LHCN-M2 (cell line): ENCODE measurements at regions not wholly inside any gene's neighbourhood (a gene's known extent, or its start where the extent isn't known, plus 50 kb on each side); places are given as distances from the start of the nearest gene placed in this dataset.
"Not testable (repeated sequence)": the region's sequence is repeated elsewhere in the genome, so short reads cannot be mapped to it uniquely, and the experiment has no call there.

Experiments used
- DNase-seq: peaks from one replicate; pipeline ENCODE4 v3.0.0-alpha.2; 2012; ENCODE audit warnings: low read depth

DNA sequence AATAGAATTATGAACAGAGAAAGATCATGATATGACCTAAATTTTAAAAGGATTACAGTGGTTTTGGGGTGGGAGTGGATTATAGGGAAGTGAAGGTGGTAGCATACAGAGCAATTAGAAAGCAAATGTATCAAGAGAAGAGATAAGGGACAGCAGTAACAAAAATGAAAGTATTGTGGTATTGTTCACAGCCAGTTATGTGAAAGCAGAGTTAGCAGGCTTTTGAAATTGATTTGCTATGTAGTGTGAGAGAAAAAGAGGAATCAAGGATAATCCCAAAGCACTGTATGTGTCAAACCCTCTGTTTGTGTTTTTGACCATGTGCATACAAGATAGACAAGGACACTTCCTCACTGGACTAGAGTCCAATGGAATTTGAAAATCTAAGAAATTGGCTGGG lies 1721.4 kb downstream of the PCDH9 start:
- DNase-seq: no peak

DNA sequence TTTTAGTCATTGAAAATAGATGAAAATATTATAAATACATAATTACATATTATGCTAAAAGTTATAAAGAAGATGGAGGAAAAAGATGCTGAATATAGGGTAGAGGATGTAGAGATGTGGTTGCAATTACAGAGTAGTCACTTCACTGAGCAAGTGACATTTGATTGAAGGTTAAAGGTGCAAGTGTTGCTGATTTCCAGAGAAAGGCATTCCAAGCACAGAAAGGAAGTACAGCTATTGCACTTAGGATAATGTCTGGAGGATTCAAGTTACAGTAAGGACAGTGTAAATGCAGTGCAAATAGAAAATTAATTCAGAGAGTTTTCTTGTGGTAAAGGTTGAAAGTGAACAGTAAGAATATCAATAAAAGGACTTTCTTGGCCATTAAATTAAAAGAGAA lies 1721.8 kb downstream of the PCDH9 start:
- DNase-seq: no peak

DNA sequence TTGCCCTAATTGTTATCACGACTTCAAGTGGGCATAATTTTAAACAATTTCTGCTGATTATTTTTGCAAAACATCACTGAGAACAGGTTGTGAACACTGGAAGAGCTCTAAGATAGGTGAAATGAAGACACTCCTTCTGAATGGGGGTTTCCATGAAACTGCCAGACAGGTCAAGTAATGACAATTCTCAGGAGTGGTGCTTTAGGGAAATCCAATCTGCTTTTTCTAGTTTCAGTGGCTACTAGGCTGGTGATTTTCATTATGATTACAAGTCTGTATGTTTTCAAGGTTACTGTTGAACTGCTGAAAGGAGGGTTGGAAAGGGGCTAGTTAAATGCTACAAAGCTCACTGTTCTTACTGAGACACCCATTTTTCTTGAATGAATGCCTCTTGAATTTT lies 1724.2 kb downstream of the PCDH9 start:
- no peak for DNase-seq

DNA sequence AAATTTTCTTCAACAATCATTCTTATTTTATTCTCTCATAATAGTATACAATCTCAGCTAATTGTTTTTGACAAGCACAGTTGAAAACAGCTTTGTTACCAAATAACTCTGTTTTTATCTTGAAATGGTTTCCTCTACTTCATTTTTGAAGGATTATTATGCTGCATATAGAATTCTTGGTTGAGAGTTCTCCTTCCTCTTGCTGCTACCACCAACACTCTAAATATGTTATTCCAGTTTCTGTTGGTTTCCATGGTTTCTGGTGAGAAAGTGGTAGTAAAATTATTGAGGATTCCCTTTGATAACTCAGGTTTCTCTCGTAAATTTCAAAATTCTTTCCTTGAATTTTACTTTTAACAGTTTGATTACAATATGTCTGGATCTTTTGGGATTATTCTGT lies 1725.9 kb downstream of the PCDH9 start:
- DNase-seq: no peak

DNA sequence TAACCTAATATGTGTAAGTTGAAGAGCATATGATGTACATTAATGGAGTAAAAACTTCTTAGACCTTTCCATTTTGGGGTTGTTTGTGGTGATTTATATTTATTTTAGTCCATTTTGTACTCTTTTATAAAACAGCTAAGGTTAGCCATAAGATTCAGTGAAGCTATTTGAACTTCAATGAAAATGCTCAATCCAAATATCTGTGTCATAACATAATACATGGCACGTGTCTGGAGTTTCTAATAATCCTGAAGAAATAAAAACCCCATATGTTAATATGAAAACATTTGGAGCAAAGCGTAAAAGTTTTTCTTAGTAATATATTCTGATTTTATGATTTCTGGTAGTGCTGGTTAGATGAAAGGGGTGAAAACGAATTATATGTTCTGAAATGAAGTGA lies 1729.7 kb downstream of the PCDH9 start:
- no peak for DNase-seq

- no peak for DNase-seq
Measured at GRCh38 chr13:65499256-65499655, 1730.9 kb downstream of the PCDH9 start.

GRCh38 chr13:65497265-65497664 lies 1732.9 kb downstream of the PCDH9 start:
- peak; percentile 24 for DNase-seq

DNA sequence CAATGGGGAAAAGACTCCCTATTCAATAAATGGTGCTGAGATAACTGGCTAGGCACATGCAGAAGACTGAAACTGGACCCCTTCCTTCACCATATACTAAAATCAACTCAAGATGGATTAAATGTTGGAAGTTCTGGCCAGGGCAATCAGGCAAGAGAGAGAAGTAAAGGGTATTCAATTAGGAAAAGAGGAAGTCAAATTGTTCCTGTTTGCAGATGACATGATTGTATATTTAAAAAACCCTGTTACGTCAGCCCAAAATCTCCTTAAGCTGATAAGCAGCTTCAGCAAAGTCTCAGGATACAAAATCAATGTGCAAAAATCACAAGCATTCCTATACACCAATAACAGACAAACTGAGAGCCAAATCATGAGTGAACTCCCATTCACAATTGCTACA lies 1739.4 kb downstream of the PCDH9 start:
- DNase-seq: not testable (repeated sequence)

GRCh38 chr13:65488606-65489005 lies 1741.5 kb downstream of the PCDH9 start:
- no peak for DNase-seq

DNA sequence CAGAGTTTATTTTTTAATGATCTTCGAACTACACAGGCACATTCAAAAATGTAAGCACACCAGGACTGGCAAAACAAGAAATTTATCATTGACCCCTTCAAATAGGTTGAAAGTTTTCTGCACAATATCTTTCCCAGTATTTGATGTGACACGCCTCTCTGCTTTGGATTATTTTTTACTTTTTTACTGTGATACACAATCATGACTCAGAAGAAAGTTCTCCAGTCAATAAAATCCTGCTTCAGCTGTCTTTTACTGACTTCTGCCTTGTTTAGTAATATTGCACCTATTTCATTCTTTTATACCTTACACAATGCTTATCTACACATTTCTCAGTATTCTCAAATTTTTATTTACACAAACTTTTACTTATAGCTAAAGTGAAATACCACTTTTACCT lies 1750.4 kb downstream of the PCDH9 start:
- peak; percentile 4 for DNase-seq

DNA sequence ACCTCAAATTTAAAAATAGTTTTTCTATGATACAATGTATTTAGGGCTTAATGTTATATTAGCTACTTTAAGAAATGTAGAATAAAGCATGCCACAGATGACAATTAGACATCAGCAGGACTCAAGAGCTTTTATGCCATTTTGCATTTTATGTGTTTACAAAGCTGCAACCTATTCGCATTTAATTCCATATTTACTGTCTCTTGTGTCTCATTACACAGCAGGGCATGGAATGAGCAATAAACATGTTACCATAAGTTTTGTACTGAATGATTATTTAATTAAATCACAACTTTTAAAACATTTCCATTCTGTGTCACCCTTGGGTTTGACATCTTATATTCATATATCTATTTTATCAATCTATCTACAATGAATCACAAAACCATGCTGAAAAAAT lies 1756.9 kb downstream of the PCDH9 start:
- DNase-seq: no peak

- no peak for DNase-seq
Measured at GRCh38 chr13:65472336-65472735, 1757.8 kb downstream of the PCDH9 start.

DNA sequence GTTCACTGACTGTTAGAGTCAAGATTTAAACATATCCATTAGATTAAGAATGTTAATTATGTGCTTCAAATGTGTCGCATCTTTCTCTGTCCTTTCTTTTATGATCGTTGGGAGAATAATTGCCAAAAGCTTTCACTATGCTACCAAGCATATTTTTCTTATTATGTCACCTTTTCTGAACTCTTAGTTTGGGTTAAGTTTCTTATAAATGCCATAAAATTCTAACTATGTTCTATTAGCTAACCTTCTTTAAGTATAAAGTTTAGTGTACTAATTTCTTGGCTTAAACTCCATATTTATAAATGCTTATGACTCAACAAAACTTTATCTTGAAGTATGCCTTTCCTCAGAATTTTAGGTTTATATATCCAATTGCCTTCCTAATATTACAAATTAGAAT lies 1759.4 kb downstream of the PCDH9 start:
- no peak for DNase-seq

DNA sequence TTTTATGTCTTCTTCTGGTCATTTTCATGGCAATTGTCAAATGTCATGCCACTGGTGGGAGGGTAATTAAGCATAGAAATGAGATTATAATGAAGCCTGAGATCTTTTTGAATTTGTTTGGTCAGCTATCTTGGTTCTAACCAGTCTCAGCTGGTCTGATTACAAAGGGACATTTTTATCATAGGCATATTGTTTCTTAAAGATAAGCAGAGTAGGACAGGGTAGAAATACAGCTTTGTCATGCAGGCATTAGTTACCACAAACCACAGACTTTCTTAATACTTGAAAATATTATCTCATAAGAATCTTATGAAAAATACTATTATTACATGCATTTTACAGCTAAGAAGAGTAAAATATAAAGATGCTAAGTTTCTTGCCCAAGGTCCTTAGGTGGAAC lies 1761.5 kb downstream of the PCDH9 start:
- DNase-seq: peak; percentile 12

GRCh38 chr13:65461590-65461989 lies 1768.5 kb downstream of the PCDH9 start:
- peak; percentile 58 for DNase-seq

GRCh38 chr13:65460136-65460535 lies 1770.0 kb downstream of the PCDH9 start:
- DNase-seq: no peak

DNA sequence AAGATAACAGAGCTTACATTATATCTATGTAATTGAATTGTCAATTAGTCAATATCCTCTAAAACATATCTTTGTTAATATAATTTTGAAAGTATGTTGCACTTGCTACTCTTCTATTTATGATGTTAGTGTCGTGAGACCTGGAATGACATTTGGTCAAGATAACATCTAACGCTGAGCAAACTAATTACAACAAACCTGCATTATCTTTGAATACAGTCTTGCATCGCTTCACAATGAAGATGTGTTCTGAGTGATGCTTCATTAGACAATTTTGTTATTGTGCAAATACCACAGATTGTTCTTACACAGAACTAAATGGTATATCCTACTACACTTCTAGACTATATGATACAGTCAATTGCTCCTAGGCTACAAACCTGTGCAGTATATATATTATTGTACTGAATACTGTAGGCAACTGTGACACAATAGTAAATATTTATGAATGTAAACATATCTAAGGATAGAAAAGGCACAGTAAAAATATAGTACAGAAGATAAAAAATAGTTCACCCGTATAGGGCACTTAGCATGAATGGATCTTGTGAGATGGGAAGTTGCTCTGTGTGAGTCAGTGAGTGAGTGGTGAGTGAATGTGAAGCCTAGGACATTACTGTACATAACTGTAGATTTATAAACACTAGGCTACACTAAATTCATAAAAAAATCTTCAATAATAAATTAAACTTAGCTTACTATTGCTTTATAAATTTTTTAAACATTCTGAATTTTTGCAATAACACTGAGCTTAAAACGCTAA lies 1773.8 kb downstream of the PCDH9 start:
- no peak for DNase-seq

DNA sequence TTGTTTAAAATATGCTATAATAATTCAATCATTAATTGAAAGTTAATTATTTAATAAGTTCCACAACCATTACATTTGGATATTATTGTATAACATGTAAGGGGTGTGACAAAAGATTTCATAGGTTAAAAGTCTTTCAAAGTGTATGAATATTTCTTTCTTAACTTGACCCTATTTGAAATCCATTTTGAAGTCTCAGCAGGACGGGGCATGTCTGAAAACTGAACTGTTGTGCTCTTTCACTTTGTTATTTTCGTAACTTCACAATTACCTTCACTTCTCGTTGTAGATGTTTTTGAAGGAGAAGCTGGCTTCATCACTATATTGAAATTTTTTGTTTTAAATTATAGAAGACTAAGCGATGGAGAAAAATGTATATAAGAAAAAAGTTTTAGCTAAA lies 1775.7 kb downstream of the PCDH9 start:
- no peak for DNase-seq

DNA sequence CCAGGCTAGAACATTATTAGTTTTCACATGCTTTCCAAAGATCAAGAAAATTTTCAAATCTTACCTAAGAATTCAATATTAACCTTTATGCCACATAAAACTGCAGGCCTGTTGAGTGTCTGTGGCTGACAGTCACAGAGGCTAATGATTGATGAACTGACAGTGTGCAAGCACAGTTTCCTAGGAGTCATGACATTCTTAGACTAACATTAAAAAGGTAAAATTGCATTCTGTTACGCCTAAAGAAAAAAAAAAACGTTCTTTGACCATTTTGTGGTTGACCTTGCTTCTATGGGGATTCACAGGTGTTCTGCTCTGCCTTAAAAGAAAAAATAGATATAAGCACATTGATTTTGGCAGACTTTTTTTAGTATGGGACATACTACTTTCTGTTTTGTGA lies 1776.2 kb downstream of the PCDH9 start:
- DNase-seq: no peak

GRCh38 chr13:65445340-65445739 lies 1784.8 kb downstream of the PCDH9 start:
- no peak for DNase-seq

DNA sequence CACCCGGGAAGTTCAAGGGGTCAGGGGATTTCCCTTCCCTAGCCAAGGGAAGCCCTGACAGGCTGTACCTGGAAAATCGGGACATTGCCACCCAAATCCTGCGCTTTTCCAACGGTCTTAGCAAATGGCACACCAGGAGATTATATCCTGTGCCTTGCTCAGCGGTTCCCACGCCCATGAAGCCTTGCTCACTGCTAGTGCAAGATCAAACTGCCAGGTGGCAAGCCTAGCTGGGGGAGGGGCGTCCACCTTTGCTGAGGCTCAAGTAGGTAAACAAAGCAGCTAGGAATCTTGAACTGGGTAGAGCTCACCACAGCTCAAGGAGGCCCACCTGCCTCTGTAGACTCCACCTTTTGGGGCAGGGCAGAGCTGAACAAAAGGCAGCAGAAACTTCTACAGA lies 1794.5 kb downstream of the PCDH9 start:
- no peak for DNase-seq

GRCh38 chr13:65417953-65418352 lies 1812.2 kb downstream of the PCDH9 start:
- no peak for DNase-seq

GRCh38 chr13:65416784-65417183 lies 1813.4 kb downstream of the PCDH9 start:
- DNase-seq: no peak

DNA sequence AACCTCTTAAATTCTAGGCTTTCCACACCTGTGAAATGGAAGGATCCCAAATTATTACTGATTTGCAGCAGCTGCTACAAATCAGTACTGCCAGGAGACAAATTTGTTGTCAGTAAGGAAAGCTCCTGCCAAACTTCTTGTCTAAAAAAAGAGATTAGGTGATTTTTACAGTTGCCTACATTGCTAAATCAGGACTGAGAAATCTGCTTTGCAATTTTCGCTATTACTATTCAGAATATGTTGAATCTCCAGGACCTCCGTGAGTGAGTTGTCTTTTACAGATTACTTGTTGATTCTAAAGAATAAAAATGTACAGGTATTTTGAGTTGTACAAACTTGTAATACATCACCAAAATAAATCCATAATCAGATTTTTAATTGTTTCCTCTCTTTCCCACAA lies 1815.9 kb downstream of the PCDH9 start:
- DNase-seq: no peak
